GM19238 (cell line): ENCODE measurements at regions not wholly inside any gene's neighbourhood (a gene's known extent, or its start where the extent isn't known, plus 50 kb on each side); places are given as distances from the start of the nearest gene placed in this dataset.

Experiments used
- DNase-seq: peaks from one replicate; pipeline ENCODE4 v3.0.0; 2011; ENCODE audit warnings: low spot score; ENCODE audit not compliant: insufficient read length

DNA sequence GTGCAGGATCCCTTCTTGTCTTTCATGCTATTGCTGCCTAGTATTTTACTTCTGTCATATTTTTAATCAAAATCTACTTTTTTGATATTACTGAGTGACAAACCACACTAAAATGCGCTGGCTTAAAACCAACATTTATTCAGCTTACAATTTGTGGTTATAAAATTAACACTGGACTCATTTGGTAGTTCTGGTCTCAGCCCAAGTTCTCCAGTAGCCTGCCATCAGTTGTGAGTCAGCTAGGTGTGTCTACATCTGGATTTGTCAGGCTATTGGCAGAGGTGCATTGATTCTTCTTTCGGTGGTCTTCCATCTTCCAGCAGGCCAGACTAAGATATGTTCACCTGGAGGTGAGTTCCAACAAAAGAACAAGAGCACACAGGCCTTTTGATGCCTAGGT is 765.1 kb upstream of the FBXO33 start:
- DNase-seq = no peak

DNA sequence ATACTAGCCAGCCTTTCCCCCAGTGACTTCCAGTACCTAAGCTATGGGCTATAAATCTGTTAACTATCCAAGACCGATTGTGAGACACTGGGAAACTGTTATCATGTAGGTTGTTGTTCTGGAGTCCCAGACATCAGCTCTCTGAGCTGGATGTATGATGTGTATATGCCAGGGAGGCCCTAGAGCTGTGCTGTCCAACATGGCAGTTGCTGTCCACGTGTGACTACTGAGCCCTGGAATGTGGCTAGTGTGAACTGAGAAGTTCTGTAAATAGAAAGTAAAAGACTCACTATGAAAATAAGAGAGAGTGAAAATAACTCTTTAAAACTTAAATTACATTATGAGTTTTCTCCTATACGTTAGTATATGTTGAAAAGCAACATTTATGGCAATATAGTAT is 755.8 kb upstream of the FBXO33 start:
- DNase-seq = no peak

GRCh38 chr14:40164083-40164482 is 731.9 kb upstream of the FBXO33 start:
- no peak for DNase-seq

DNA sequence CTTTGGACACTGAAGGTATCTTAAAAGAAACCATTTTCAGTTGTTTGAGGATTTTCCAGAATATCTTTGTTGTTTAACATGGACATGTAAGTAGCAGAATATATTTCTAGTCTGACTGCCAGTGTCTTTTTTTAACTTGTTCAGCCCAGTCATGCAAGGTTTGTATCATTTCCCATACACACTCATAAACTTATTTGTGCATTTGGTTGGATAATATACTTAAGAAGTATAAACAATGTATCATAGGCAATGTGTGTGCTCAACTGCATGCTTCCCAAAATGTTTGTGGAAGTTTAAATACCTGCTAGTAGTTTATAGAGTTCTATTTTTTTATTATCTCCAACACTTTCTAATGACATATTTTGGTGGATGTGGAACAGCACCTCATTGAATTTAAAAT is 707.4 kb upstream of the FBXO33 start:
- no peak for DNase-seq

DNA sequence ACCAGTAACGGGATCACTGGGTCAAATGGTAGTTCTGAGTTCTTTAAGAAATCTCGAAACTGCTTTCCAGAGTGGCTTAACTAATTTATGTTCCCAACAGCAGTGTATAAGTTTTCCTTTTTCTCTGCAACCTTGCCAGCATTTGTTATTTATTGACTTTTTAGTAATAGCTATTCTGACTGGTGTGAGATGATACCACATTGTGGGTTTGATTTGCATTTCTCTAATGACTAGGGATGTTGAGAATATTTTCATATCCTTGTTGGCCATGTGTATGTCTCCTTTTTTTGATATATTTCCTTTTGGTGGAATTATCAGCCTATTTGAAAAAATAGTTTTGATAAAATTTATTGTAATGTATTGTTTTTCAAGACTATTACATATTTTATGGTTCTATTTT is 701.2 kb upstream of the FBXO33 start:
- no peak for DNase-seq

DNA sequence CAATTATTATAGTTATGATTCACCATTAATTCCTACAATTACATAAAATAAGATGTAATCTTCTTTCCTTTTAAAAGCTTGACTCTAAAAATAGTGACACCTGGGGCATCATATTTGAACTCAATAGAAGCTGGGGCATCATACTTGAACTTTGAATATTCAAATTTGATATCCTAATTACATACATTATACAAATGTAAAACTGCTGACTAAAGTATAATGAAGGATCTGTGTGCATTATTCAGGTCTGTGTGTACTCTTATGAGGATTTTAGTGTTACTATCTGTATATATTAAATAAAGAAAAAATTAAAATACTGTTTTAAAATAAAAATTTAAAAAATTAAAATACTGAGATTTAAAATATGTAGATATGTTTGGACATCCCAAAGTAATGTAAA is 696.9 kb upstream of the FBXO33 start:
- no peak for DNase-seq

GRCh38 chr14:40123816-40124215 is 691.6 kb upstream of the FBXO33 start:
- no peak for DNase-seq

- DNase-seq = no peak
These were observed 690.9 kb upstream of the FBXO33 start for GRCh38 chr14:40122968-40123648.

GRCh38 chr14:40119765-40120164 is 687.5 kb upstream of the FBXO33 start:
- DNase-seq = no peak

DNA sequence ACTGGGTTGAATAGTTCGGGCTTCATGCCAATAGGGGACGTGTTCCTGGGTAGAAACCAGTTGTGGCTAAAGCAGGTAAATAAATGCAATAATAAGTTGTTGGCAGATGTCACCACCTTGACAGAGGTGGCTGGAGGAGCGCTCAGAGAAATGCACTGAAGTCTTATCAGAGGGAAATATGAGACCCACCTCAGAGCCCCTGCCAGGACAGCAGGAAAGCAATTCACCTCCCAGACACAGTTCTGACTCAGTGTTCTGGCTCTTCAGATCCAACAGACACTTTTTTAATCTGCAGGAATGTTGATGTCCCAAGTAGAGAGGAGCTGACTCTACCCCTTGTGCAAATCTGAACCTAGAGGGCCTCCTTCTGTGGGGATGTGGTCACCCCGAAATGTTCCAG is 687.1 kb upstream of the FBXO33 start:
- DNase-seq = no peak

- no peak for DNase-seq
These were observed 683.4 kb upstream of the FBXO33 start for GRCh38 chr14:40115583-40115982.

- no peak for DNase-seq
These were observed 681.4 kb upstream of the FBXO33 start for GRCh38 chr14:40113671-40114070.

GRCh38 chr14:40100544-40101196 is 668.4 kb upstream of the FBXO33 start:
- no peak for DNase-seq

DNA sequence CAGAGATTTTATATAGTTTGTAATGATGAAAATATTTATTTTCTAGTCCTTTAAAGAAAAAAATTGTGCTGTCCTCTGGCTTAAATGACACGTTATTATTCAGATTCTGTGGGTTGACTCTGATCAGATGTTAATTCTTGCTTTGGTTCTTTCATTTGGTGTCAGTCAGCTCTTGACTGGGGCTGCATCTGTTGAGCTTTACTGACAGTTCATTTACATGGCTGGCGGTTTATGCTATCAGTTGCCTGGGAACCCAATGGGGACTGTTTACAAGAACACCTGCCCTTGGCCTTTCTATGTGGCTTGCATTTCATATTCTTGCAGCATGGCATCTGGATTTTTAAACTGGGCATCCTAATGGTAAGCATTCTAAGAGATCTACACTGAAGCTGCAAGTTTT is 667.1 kb upstream of the FBXO33 start:
- DNase-seq = no peak

DNA sequence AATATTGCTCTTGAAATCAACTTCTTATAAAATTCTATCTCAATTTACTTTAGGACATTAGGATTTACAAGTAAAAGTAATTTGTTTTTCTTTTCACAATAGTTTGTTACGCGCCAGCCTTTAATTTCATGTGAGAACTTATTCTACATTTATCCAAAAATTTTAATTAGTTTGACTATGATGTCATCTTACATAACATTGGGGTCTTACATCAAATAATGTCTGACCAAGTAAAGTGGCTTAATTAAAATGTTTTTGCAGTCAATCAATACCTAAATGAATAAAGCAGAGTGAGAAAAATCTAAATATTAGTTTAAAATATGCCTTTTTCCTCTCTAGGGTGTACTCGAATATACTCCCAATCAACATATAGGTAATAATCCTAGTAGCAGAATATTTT is 666.2 kb upstream of the FBXO33 start:
- DNase-seq = no peak

GRCh38 chr14:40096968-40097367 is 664.7 kb upstream of the FBXO33 start:
- no peak for DNase-seq

DNA sequence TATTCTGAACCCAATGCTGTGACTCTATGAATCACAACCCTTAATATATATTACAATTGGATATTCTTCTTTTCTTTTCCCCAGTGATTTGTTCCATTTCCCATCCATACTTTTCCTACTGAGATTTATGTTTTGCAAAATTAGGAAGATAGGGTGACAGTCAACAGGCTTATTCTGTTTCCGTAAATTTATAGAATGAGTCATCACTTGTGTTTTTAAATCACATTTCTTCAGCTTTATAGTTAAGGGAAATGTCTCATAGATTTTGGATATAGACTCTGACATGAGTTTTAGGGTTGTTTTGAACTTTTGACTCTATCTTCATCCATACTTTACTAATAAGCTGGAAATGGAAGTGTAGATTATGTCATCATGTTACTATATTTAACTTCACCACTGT is 661.6 kb upstream of the FBXO33 start:
- no peak for DNase-seq

- DNase-seq = no peak
These were observed 641.9 kb upstream of the FBXO33 start for GRCh38 chr14:40074169-40074568.

- no peak for DNase-seq
These were observed 639.9 kb upstream of the FBXO33 start for GRCh38 chr14:40072175-40072574.

- DNase-seq = no peak
These were observed 627.0 kb upstream of the FBXO33 start for GRCh38 chr14:40058901-40059897.

DNA sequence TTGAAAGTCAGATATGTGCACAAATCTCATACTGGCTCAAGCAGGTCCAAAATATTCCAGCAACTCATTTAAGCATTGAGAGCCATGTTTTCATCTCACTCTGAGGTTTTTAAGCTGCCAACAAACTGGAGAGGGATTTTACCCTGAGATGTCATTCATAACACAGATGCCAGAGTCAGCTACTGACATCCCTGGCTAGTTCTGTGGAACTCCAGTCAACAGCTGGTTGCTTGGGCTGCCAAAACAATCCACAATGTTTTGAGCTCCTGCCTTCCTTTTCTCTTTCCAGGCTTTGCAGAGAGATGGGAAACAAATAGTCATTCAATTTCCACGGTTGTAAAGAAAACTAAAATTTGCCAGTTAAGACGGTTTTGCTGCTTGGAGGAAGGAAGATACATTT is 621.2 kb upstream of the FBXO33 start:
- no peak for DNase-seq

DNA sequence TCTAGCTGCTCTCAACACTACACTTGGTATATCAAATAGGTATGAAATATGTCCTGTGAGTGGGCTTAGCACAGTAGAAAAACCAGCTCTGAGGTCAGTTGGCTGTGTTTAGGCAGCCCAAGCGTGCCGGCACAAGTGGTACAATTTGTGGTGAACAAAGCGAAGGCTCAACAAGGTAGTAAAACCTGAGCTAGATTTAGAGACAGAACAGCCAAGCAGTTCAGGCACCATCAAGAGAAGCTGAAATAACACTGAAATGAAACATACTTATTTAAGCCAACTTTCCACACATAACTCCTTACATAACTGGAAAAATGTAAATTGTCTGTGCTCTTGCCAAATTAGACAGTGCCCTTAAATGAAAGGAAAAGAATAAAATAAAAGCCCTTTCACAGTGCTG is 596.8 kb upstream of the FBXO33 start:
- DNase-seq = no peak
